HG02852 (cell line): ENCODE measurements at regions not wholly inside any gene's neighbourhood (a gene's known extent, or its start where the extent isn't known, plus 50 kb on each side); places are given as distances from the start of the nearest gene placed in this dataset.

Source experiments
- ATAC-seq: cut with Tn5 transposase; IDR thresholded peaks from one replicate; pipeline ENCODE4 v1.9.1; 2021; ENCODE audit warnings: mild to moderate bottlenecking, moderate library complexity; ENCODE audit not compliant: unreplicated experiment

DNA sequence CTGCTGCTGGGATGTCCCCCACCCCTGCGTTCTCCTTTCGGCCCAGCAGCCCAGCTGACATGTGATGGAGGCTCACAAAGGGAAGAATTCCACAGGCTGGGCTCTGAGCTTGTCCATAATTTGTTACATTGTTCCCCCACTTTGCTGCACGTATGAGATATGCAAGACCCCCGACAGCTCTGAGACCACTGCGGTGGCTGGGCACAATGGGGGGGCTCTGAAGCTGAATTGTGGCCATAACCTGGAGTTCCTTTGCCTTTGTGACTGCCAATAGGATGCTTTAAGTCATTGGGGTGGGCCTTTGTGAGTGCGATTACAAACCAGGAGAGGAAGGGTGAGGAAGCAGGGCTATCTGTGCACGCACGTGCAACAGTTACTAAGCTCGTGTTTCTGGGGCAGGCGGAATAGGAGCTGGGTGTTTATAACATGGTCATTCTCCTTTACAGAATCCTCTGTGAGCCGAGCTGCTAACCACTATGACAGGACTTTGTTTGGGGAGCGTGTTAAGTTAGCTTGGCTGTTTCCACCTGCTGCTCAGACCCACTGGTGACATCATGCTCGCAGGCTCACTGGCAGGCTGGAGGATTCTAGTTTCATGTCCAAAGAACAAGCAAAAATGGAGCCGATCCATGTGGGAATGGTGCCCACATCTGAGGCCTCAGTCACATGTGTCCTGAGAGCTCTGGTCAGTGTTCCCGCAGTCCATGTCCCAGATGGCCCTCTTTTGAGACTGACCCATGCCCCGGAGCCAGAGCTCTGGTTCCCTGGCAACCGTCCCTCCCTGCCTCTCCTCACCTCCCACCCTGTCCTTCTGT, 208.3 kb upstream of the SALL1 start:
- ATAC-seq: no peak

DNA sequence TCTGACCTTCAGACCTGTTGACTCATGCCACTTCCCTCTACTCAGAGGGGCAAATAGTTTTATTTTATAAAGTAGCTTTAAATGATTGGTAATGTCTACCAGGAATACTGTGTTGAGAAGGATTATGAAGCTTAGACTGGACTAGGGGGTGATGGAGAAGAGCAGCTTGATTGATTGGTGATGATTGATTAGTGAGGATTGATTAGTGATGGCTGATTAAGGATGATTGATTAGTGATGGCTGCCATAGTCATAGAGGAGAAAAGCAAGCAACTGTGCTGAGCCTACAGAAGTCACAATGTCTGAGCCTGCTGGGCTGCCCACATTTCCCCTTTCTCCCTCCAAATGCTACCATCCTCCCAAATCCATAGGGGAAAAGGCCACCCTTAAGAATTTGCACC, 206.8 kb upstream of the SALL1 start:
- ATAC-seq: no peak

DNA sequence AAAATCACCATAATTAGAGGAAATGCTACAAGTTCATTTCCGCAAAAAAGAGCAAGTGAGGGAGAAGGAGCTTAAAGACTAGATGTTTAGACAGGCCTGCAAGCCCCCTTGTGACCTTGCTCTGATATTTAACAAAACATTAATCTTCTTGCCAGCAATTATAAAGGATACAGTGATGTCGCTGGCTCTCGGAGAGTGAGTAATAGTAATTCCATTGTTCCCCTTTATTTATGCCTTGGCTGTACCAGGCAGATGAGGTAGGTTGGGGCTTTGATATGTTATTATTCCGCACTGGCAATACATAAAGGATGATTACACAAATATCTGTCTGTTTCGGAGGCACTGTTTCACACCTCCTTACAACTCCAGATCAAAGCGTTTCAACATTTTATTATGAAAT, 204.8 kb upstream of the SALL1 start:
- no peak for ATAC-seq

DNA sequence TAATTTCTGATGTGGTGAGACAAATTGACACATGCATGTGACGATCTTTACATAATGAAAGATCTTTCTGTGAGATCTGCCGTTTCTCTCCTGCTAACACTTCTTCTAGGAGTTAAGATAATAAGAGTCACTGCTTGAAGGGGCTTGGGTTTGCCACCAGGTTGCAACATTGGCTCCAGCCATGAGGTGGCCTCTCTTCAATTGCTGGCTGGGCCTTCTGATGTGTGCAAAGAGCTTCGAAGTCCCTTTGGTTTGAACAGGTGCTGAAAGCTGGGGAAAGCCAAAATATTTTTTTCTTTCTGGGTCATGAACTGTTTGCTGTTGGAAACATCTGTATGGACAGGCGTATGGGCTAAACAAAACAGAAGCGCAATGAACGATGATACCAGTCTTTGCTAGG, 204.1 kb upstream of the SALL1 start:
- ATAC-seq: no peak

DNA sequence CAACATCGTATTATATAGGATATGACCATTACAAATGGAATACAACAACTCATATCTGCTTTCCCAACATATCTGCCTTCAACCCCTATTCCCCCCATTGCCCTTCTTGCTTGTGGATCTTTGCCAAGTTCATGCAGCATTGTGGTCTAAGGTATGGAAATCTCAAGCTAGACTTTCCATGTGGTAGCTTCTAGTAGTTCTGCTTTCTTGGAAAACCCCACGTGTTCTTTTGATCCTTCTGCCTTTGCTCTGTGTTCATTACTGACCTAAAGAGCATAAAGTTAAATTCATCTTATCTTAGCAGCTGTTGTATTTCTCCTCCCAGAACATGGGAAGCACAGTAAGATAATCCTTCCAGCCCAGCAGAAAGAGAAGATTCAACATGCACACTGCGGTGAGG, 202.0 kb upstream of the SALL1 start:
- no peak for ATAC-seq

DNA sequence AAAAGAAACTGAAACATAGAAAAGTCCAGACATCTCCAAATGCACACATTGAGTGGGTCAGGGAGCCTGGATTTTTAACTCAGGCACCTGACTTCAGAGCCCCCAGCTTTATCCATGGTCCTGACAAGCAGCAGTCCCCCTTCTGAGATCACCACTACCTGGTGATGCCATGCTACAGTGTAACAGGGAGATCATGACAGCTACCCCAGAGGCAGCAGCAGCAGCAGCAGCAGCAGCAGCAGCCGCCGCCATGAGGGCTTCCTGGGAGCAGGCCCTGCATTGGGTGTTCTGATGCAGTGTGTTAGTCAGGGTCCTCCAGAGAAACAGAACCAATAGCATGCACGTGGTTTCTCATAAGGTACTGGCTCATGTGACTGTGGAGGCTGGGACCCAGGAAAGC, 198.6 kb upstream of the SALL1 start:
- no peak for ATAC-seq

DNA sequence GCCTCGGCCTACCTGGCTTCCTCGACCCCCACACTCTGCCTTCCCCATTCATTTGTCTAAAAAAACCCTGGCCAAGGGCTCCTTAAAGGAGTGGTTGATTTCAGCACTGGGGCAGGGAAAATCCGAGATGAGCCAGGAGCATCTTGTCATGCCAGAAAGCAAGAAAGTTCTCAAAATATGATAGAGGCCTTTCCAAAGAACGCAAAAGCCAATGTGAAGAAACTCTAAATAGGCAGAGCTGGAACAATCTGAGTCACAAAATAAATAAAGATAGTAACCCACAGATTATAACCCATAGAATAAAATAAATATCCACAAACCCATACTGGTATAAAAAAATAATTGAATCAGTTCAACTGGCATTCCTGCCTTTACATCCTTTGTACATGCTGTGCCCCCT, 192.3 kb upstream of the SALL1 start:
- no peak for ATAC-seq

DNA sequence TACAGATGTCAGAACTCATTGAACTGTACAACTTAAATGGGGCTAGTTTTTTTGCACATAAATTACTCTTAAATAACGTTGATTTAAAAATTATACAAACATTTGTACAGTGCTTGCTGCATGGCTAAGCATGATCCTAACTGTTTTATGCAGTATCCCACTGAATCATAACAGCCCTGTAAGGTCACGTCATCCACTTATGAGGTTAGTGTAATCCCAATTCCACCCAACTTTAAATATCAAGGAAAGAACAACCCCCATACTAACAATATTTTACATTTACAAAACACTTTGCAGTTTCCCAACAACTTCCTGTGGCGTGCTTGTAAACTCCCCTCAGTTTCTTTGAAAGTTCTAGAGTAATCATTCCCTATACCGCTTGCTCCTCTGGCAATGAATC, 190.1 kb upstream of the SALL1 start:
- ATAC-seq: no peak

DNA sequence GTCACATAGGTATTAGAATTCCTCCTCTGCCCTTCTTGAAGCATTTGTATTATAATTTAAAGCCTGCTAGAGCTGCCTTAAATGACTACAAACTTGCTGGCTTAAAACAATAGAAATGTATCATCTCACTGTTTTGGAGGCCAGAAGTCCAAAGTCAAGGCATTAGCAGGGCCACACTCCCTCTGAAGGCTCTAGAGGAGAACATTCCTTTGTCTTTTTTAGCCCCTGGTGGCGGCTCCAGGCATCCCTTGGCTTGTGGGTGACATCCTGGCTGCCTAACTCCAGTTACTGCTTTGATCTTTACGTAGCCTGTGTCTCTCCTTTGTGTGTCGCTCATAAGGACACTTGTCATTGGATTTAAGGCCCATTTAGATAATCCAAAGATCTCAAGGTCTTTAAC, 186.6 kb upstream of the SALL1 start:
- no peak for ATAC-seq

DNA sequence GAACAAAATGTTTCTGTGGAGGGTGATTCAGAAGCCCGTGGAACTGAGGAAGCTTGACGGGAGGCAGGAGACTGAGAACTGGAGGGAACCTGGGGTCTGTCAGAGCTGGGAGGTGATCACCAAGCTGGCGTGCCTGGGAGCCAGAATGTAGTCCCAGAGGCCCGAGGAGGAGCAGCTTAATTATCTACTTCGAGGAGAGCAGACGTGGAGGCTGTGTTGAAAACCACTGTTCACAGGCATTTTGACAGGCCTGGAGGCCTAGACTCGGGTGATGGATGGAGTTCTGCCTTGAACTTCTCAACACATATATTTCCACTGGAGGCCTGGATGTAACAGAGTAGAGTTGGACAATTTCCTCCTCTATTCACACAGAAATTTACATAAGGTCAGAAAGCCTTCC, 177.7 kb upstream of the SALL1 start:
- no peak for ATAC-seq

DNA sequence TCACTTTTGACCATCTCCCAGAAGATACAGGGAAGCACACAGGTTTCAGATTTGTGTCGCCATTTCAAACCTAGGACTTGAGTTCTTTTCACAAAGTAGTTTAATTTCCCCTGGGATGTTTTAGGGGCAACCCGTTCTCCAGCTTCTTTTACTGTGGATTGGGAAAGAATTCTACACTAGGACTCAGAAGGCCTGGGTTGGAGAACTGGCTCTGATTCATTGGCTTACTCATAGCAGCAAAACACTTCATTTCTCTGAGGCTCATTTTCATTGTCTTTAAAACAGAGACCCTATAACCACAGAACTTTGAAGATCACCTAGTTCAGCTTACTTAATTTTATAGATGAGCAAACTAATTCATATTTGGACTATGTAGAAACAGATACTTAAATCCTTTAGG, 175.9 kb upstream of the SALL1 start:
- no peak for ATAC-seq

DNA sequence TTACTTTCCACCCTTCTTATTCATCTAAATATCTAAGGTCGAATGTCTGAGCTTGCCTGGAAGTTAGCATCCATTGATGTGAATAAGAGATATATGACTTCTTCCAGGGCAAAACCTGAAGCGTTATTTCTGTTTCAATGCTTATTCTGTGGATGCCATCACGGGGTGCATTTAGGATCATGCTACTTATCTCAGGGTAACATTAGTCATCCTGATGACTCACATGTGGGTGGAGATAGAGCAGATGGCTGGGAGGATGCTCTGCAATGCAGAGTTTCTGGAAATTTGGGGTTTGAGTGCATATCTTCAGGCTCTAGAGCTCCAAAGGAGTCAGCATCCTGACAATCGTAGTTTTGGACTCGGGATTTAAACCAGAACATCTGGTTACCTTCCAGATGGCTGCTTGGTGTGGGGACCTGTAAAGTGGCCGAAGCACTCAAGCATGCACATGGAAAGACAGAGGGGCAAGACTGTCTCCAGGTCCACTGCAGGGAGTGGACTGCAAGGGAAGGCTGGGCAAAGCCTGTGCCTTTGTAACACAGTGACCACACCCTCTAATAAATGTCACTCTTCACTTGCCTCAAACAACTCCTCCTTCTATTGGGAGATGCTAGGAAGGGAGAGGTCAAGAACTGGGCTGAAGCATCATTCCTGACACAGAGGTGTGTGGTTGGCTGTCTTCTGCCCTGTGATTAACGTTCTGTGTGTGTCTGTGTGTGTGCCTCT, 175.2 kb upstream of the SALL1 start:
- no peak for ATAC-seq

DNA sequence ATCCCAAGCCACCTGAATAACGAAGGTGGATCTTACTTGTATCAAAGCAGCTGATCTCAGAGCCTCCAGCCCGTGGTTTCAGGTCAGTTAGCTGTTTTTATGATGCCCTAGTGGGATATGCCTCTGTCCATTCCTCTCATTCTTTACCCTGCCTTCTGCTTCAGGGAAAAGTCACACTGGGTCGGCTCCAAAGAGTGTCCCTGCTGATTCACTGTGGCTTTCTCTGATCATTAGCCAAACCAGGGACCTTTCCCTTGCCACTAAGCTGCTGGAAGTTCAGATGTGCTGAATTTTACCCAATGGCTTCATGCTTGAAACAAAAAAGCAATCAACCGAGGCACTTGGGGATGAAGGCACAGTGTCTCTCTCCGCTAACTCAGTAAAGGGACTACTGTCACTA, 170.2 kb upstream of the SALL1 start:
- ATAC-seq: no peak

DNA sequence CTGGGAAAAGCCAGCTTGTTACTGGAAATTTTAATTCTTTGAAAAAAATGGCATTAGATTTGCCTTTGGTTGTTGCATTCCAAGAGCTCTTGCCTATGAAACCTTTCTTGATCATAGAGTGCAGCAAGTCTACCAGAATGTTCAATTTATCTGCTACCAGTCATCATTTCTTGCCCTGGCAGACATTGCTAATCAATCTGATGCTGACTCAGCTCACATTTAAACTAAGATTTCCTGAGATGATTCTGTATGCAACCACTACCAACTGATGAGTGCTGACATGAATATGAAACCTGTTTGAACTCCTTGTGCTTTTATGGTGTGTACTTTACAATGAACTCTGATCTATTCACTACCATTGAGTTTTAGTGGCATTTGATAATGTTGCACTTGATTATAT, 166.5 kb upstream of the SALL1 start:
- ATAC-seq: no peak

DNA sequence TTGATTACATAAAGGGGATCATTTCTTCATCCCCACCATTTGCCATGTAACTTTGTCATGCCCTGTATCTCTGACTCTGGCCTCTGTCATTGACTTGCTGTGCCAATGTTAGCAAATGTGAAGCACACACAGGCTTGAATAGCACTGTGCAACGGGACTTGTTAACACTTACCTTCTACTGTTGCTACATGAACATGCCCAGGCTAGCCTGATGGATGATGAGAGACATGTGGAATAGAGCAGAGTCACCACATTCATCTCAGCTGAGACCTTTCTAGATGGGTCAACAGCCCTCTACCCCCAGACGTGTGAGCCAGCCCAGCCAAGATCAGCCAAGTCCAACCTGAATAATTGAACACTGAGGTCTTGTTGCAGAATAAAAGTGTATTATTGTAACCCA, 162.1 kb upstream of the SALL1 start:
- no peak for ATAC-seq

DNA sequence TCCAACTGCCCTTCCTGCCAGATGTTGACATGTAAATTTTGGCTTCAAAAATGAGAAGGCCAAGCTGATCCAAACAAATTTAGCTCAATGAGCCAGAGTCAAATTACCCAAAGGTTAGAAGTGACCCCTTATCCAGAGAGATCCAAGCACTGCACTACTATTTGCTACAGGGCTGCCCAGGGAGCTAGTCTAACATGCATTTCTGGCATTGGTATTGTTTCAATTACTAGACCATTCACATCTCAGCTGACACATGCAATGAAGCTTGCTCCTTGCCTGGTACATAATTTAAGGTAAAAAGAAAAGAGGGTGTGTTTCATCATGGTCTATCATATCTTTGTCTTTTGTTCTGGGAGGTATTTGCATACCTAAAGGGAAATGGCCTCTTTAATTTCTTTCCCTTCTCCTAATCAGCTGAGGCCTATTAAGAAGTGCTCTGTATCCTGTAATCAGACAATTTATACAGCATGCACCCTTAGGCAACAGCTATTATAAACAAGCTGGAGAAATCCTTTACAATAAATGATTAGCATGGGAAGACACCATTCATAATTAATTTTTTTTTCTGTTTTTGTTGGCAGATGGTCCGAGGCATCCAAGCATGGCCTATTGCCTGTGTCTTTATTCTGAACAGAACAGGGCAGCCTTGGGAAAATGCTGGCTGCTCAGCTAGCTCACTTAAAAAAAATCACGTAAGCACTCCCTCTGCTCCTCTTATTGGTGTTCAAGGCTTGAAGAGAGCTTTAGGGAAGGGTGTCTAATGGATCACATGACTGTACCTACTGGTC, 161.5 kb upstream of the SALL1 start:
- no peak for ATAC-seq

DNA sequence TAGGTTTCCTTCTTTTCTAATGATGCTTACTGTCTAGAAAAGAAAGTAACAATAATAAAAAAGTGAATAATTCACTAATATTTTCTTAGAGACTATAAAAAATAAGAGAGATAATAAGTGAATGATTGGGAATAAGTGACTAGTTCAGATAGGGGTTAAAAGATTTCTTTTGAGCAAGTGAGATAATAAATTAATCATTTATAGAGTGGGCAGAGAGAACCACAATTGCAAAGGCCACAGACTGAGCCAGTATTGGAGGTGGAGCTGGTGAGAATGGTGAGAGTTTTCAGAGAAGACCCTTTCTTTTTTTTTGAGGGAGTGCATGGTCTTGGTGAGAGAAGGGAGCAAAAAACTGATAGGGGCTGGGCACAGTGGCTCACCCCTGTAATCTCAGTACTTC, 159.1 kb upstream of the SALL1 start:
- no peak for ATAC-seq

DNA sequence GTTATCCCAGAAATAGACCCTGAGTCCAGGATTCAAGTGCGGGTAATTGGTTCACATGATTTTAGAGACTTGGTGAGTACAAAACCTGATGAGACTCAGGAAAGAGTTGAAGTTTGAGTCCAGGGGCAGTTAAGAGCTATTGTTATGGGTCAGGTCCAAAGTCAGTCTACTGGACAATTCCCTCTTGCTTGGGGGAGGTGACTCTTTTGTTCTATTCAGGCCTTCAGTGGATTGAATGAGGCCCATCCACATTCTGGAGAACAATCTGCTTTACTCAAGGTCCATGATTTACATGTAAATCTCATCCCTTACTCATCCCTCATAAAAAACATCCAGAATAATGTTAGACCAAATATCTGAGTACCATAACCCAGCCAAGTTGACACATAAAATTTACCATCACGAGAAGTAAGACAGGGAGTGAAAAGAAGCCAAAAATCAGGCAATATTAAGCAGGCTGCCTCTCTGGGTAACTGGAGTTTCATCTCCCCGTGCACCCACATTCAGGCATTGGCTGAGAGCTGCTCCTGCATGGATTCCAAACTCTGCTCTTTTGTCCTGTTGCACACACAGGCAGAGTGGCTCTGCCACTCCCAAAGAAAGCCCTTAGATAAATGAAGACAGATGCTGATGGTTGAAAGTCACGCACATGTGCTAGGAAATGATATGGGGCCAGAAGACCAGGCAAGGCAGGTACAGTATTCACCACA, 156.0 kb upstream of the SALL1 start:
- ATAC-seq: no peak

DNA sequence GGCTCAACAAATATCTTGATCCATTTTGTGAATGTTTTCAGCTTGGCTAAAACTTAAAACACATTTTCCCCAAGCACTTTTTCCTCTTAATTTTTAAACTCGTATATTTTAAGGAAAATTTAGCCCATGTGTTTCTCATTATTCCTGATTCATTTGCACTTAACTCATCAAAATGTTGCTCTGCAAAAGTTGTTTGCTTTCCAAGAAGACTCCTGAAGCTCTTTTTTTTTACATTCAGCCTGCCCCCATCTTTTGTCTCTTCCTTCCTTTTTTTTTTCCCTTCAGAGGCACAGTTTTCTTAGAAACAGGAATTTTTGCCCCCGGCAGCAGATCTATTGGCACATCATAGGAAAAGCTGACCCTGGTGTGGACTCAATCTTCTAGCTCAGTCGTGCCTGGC, 155.0 kb upstream of the SALL1 start:
- ATAC-seq: no peak

DNA sequence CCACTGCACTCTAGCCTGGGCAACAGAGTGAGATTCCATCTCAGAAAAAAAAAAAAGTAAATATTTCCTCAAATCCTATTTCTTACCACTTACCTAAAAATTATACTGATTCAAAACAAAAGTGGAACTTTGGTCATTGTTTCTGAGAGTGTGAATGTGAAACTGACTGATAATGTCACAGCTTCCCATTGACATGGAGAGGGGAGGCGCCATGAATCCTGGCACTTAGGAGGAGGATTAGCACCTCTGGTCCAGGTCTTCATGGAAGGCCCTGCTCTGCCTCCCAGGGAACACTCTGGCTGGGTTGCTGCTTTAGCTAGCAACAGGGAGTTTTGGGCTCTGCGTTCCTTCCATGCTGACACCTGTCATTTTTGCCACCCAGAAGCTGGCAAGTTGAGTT, 154.3 kb upstream of the SALL1 start:
- no peak for ATAC-seq

DNA sequence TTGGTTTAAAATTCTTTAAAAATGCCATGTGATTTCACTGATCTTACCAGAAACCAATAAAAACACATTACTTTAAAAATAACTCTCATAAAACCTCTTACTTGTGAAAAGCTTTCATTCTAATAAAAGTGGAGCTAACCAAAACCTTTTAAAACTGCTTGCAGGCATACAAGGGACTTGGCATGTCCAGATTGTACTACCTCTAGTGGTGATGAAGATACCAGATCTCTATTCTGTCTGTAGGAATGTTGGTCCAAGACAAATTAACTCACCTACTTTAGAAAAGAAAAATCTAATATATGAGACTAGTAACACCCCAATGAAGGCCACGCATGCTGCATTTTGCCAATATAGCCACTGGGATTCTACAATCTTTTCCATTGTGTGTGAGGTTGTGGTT, 151.0 kb upstream of the SALL1 start:
- ATAC-seq: no peak
